ENCODE measurements at regions not wholly inside any gene's neighbourhood (a gene's known extent, or its start where the extent isn't known, plus 50 kb on each side); places are given as distances from the start of the nearest gene placed in this dataset.
A peak's percentile ranks its signal among the peaks of the same experiment; 100 is the strongest.

DNA sequence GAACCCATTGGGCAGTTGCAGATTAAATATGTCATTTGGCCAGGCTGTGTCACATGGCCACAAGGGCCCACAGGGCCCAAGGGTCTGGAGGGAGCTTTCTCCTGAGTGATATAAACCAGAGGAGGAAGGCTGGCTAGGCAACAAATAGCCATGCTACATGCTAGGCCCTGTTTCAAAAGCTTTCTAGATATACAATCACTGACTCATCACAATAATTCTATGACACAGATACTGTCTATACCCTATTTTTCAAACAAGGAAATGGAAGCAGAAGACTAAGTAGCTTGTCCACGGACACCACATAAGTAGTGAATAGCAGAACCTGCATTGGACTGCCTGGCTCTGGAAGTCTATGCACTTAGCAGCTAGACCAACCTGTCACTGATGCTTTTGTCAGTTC, 625.4 kb downstream of the NTRK3 start:
- Histone ChIP-seq H3K9me3 (ENCODE audit: insufficient read depth, low read length) (no peaks in the 10 kb centered on the region), H3K4me3 (ENCODE audit: low read length) (no peak overlapping the region), H3K9ac (ENCODE audit: low read length) (no peak overlapping the region), H3K27ac (ENCODE audit: low read length) (no peak overlapping the region), H3K27me3 (ENCODE audit: low read depth, low read length) (no peaks in the 10 kb centered on the region), H3K4me1 (ENCODE audit: low read length) (no peaks in the 10 kb centered on the region), H2AFZ (ENCODE audit: low read depth, low read length) (no peak overlapping the region), H4K20me1 (ENCODE audit: insufficient read depth, low read length) (no peaks in the 10 kb centered on the region), H3K4me2 (ENCODE audit: low read length) (no peak overlapping the region), H3K79me2 (ENCODE audit: low read length) (no peaks in the 10 kb centered on the region), H3K36me3 (replicated peaks; ENCODE audit: low read depth, low read length) (no peaks in the 10 kb centered on the region)
- TF ChIP-seq EZH2phosphoT487 (IDR thresholded peaks at IDR 0.05; ENCODE audit: low read depth) = no peak
- TF ChIP-seq CTCF (IDR thresholded peaks at IDR 0.05; ENCODE audit: low read depth, low read length) = no peak

DNA sequence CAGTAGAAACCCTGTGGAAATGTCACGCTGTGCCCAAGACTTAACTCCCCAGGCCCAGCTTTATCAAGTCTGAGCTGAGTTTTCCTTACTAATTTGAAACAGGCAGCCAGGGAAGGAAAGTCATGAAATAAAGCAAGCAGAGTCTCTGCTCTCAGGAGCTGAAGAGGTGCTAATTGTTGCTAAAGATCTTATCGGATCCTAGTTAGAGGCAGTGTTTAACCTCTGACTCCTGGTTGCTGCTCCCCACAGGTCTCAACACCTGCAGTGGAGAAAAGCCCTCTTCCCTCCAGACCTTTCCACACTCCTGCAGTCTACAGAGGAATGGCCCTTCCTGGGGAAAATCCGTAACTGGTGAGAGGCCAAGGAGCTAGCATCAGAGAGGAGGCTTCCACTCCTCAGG, 628.2 kb downstream of the NTRK3 start:
- Histone ChIP-seq H3K36me3 (replicated peaks; ENCODE audit: low read depth, low read length) (no peaks in the 10 kb centered on the region), H3K4me1 (ENCODE audit: low read length) (no peaks in the 10 kb centered on the region), H3K4me3 (ENCODE audit: low read length) (no peak overlapping the region), H3K4me2 (ENCODE audit: low read length) (no peak overlapping the region), H4K20me1 (ENCODE audit: insufficient read depth, low read length) (no peaks in the 10 kb centered on the region), H2AFZ (ENCODE audit: low read depth, low read length) (no peak overlapping the region), H3K79me2 (ENCODE audit: low read length) (no peaks in the 10 kb centered on the region), H3K27ac (ENCODE audit: low read length) (no peak overlapping the region), H3K27me3 (ENCODE audit: low read depth, low read length) (no peaks in the 10 kb centered on the region), H3K9me3 (ENCODE audit: insufficient read depth, low read length) (no peaks in the 10 kb centered on the region), H3K9ac (ENCODE audit: low read length) (no peak overlapping the region)
- TF ChIP-seq CTCF (IDR thresholded peaks at IDR 0.05; ENCODE audit: low read depth, low read length) = no peak
- TF ChIP-seq EZH2phosphoT487 (IDR thresholded peaks at IDR 0.05; ENCODE audit: low read depth) = no peak

GRCh38 chr15:87626860-87627259, 629.7 kb downstream of the NTRK3 start:
- Histone ChIP-seq H4K20me1 (ENCODE audit: insufficient read depth, low read length) (no peaks in the 10 kb centered on the region), H3K9ac (ENCODE audit: low read length) (no peak overlapping the region), H3K27me3 (ENCODE audit: low read depth, low read length) (no peaks in the 10 kb centered on the region), H3K4me3 (ENCODE audit: low read length) (no peak overlapping the region), H3K4me1 (ENCODE audit: low read length) (no peaks in the 10 kb centered on the region), H2AFZ (ENCODE audit: low read depth, low read length) (no peak overlapping the region), H3K4me2 (ENCODE audit: low read length) (no peak overlapping the region), H3K9me3 (ENCODE audit: insufficient read depth, low read length) (no peaks in the 10 kb centered on the region), H3K27ac (ENCODE audit: low read length) (no peak overlapping the region), H3K79me2 (ENCODE audit: low read length) (no peaks in the 10 kb centered on the region), H3K36me3 (replicated peaks; ENCODE audit: low read depth, low read length) (no peaks in the 10 kb centered on the region)
- no peak for TF ChIP-seq EZH2phosphoT487 (IDR thresholded peaks at IDR 0.05; ENCODE audit: low read depth)
- TF ChIP-seq CTCF (IDR thresholded peaks at IDR 0.05; ENCODE audit: low read depth, low read length) = no peak

DNA sequence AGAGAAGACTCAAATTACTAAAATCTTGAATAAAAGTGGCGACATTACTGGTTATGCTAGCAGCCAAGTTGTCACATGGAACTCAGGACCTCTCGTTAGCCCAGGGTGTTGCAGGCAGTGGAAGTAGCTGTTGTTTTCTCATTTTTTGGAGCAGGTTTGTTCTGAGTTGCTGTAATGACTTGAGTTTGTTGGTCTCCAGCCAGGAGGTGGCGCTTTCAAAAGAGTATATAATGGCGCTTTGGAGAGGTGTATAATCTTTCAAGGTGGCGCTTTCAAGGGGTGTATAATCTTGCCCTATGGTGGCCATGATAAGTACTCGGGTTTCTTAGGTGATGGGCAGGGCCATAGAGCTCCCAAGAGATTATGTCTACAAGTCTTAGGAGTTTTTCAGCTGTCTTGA, 632.7 kb downstream of the NTRK3 start:
- Histone ChIP-seq H3K79me2 (ENCODE audit: low read length) (no peaks in the 10 kb centered on the region), H3K27ac (ENCODE audit: low read length) (no peak overlapping the region), H3K9ac (ENCODE audit: low read length) (no peak overlapping the region), H3K27me3 (ENCODE audit: low read depth, low read length) (no peaks in the 10 kb centered on the region), H4K20me1 (ENCODE audit: insufficient read depth, low read length) (no peaks in the 10 kb centered on the region), H3K4me1 (ENCODE audit: low read length) (no peaks in the 10 kb centered on the region), H3K4me2 (ENCODE audit: low read length) (no peak overlapping the region), H3K9me3 (ENCODE audit: insufficient read depth, low read length) (no peaks in the 10 kb centered on the region), H3K4me3 (ENCODE audit: low read length) (no peak overlapping the region), H3K36me3 (replicated peaks; ENCODE audit: low read depth, low read length) (no peaks in the 10 kb centered on the region), H2AFZ (ENCODE audit: low read depth, low read length) (no peak overlapping the region)
- peak; percentile 47 for TF ChIP-seq CTCF (IDR thresholded peaks at IDR 0.05; ENCODE audit: low read depth, low read length)
- TF ChIP-seq EZH2phosphoT487 (IDR thresholded peaks at IDR 0.05; ENCODE audit: low read depth) = no peak
